BE2C (cell line): ENCODE measurements at regions not wholly inside any gene's neighbourhood (a gene's known extent, or its start where the extent isn't known, plus 50 kb on each side); places are given as distances from the start of the nearest gene placed in this dataset.

ENCODE experiments used
- DNase-seq: peaks from one replicate; pipeline ENCODE4 v3.0.0-alpha.2; 2020
- H3K27me3 ChIP-seq: fragments of 250-450 bp; sonication (Bioruptor Pico); 2 replicates; pipeline ENCODE4 v1.5.1; 2020; ENCODE audit warnings: mild to moderate bottlenecking
- H3K36me3 ChIP-seq: fragments of 250-450 bp; sonication (Bioruptor Pico); 2 replicates; pipeline ENCODE4 v1.5.1; 2020; ENCODE audit warnings: mild to moderate bottlenecking
- H3K4me1 ChIP-seq: fragments of 250-450 bp; sonication (Bioruptor Pico); 2 replicates; pipeline ENCODE4 v1.5.1; 2020
- H3K4me3 ChIP-seq: 2 replicates; pipeline ENCODE4 v1.5.1; 2011; ENCODE audit warnings: low read depth, low read length
- H3K9me3 ChIP-seq: fragments of 250-450 bp; sonication (Bioruptor Pico); 2 replicates; pipeline ENCODE4 v1.5.1; 2020
- TF ChIP-seq, protein P1 (sequence below): IDR thresholded peaks from 2 replicates; pipeline ENCODE4 v1.5.1; 2012; ENCODE audit warnings: mild to moderate bottlenecking, low read depth, low read length

DNA sequence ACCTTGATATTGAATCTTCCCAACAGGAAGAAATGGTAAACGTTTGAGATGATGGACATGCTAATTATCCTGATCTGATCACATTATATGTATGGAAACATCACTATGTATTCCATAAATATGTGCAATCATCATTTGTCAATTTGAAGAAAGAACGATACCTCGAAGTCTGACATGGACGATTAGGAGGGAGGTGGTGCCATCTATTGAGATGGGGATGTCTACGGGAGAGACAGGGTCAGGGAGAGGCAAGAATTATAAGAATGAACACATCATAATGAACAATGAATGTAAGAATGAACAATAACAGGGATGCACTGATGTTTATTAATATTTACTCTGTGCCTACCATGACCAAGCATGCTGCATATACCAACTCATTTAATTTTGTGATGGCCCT, 93.7 kb upstream of the SOD3 start:
- TF ChIP-seq, protein P1, sequence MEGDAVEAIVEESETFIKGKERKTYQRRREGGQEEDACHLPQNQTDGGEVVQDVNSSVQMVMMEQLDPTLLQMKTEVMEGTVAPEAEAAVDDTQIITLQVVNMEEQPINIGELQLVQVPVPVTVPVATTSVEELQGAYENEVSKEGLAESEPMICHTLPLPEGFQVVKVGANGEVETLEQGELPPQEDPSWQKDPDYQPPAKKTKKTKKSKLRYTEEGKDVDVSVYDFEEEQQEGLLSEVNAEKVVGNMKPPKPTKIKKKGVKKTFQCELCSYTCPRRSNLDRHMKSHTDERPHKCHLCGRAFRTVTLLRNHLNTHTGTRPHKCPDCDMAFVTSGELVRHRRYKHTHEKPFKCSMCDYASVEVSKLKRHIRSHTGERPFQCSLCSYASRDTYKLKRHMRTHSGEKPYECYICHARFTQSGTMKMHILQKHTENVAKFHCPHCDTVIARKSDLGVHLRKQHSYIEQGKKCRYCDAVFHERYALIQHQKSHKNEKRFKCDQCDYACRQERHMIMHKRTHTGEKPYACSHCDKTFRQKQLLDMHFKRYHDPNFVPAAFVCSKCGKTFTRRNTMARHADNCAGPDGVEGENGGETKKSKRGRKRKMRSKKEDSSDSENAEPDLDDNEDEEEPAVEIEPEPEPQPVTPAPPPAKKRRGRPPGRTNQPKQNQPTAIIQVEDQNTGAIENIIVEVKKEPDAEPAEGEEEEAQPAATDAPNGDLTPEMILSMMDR = no peak
- H3K4me1 ChIP-seq = no peaks in the 10 kb centered on the region
- H3K36me3 ChIP-seq = no peaks in the 10 kb centered on the region
- no peak overlapping the region for H3K4me3 ChIP-seq
- no peak for DNase-seq
- no peaks in the 10 kb centered on the region for H3K27me3 ChIP-seq
- H3K9me3 ChIP-seq = no peaks in the 10 kb centered on the region

DNA sequence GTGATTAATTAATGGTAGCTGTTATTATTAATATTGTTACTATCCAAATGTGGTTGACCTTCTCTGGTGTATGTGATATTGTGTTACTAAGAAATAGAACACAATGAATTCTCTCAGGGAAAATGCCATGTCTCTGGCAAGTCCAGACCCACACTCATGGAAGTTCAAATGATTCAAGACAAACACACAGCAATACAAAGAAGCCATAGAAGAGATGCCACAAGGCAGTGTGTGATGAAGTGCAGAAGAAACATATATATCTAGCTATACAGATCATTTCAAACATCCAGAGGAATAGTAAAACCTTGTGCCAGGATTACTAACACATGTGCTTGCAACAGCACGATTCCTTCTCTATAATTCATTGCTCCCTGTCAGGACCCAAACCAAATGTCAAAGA, 93.1 kb upstream of the SOD3 start:
- no peaks in the 10 kb centered on the region for H3K36me3 ChIP-seq
- H3K4me3 ChIP-seq = no peak overlapping the region
- H3K4me1 ChIP-seq = no peaks in the 10 kb centered on the region
- DNase-seq = no peak
- H3K27me3 ChIP-seq = no peaks in the 10 kb centered on the region
- no peaks in the 10 kb centered on the region for H3K9me3 ChIP-seq
- TF ChIP-seq, protein P1 = no peak

DNA sequence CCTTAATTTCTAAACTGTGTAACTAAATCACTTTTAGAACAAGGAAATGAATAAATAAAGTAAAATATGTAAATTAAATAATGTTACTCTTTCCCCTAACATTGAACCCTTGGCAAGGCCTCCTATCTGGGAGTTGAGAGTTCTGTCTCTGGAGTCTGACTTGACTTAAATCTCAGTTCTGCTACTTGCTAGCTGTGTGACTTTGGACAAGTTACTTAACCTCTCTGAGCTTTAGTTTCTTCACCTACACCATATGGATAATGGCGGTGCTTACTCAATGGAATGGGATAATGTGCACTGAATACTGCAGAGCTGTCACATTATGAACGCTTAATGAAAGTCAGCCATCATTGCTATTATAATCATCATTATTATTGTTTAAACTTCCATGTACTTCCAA, 92.1 kb upstream of the SOD3 start:
- no peaks in the 10 kb centered on the region for H3K36me3 ChIP-seq
- H3K27me3 ChIP-seq = no peaks in the 10 kb centered on the region
- DNase-seq = no peak
- H3K9me3 ChIP-seq = no peaks in the 10 kb centered on the region
- TF ChIP-seq, protein P1 = no peak
- H3K4me3 ChIP-seq = no peak overlapping the region
- H3K4me1 ChIP-seq = no peaks in the 10 kb centered on the region

DNA sequence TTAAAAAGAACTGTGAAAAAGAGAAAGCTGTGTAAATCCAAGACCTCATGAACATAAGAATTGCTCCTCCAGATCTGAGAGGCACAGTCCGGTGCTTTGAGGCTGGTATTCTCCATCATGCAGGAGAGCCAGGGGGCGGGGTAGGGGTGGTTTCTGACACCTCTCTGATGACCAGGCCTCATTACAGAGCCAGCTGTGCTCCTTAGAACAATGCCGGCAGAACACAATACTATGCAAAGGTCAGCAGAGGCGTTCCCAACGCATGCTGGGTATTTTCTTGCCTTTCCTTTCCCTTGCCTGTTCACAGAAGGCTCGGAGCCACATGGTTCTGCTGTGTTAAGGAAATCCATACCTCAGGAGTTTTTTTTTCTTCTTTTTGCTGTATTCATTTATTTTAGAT, 91.2 kb upstream of the SOD3 start:
- DNase-seq = no peak
- Histone ChIP-seq H3K36me3 (no peaks in the 10 kb centered on the region), H3K4me3 (no peak overlapping the region), H3K27me3 (no peaks in the 10 kb centered on the region), H3K4me1 (no peaks in the 10 kb centered on the region), H3K9me3 (no peaks in the 10 kb centered on the region)
- TF ChIP-seq, protein P1 = no peak

DNA sequence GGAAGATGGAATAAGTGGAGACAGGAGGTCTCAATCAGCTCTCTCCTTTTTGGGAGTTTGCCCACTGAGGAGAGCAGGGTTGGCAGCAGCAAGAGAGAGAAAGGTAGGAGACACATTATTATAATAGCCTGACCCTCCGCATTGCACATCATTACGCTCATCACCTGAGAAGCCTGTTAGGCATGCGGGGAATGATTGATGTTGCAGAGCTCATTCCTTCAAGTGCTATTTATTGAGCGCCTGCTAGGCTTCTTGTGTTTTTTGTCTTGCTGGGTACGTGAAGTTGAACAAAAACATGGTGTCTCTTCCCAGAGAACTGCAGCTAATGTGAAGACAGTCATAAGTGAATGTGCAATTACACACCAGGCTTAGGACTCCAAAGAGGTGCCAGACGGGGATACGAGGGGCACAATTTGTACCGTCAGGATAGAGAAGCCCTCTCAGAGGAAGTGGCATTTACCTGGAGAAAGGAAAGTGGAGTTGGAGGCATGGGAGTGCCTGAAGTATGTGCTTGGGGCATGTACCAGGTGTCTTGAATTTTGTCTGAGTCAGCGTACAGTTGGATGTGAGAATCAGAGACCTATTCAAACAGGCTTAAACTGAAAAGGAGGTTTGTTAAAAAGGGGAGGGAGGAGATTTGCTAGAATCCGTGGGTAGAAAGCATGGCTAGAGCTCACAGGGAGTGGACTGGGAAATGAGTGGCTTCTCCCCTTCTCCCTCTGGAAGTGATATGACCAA, 90.2 kb upstream of the SOD3 start:
- no peak for DNase-seq
- no peaks in the 10 kb centered on the region for H3K9me3 ChIP-seq
- H3K4me1 ChIP-seq = no peaks in the 10 kb centered on the region
- no peak overlapping the region for H3K4me3 ChIP-seq
- no peaks in the 10 kb centered on the region for H3K27me3 ChIP-seq
- TF ChIP-seq, protein P1 = no peak
- H3K36me3 ChIP-seq = no peaks in the 10 kb centered on the region

DNA sequence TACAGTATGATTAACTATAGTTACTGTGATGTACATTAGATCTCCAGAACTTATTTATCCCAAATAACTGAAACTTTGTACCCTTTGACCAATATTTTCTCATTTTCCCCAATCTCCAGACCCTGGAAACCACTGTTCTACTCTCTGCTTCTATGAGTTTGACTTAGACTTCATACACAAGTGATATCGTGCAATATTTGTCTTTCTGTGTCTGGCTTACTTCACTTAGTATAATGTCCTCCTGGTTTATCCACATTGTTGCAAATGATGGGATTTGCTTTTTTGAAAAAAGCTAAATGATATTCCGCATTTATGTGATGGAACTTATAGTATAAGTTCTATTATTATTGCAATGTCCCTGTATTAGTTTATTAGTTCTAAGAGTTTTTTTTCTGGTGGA, 81.8 kb upstream of the SOD3 start:
- no peaks in the 10 kb centered on the region for H3K4me1 ChIP-seq
- no peak overlapping the region for H3K4me3 ChIP-seq

More for the DNA sequence above, 81.8 kb upstream of the SOD3 start:
- no peak for DNase-seq
- H3K36me3 ChIP-seq = no peaks in the 10 kb centered on the region
- no peaks in the 10 kb centered on the region for H3K9me3 ChIP-seq
- TF ChIP-seq, protein P1 = no peak
- H3K27me3 ChIP-seq = no peaks in the 10 kb centered on the region
